T-helper 1 cell treated with Interleukin-12 subunit alpha and Interleukin-12 subunit beta and Interleukin-4 antibody, amounts not matched to agents 30 ng/mL and 1 ng/mL, for 36 hours (primary cell): ENCODE measurements at regions not wholly inside any gene's neighbourhood (a gene's known extent, or its start where the extent isn't known, plus 50 kb on each side); places are given as distances from the start of the nearest gene placed in this dataset.

ENCODE experiments used
- intact Hi-C: fragments of 100-400 bp; cut with micrococcal nuclease; formaldehyde crosslinking; loops from one replicate; pipeline ENCODE4 v1.15.1; 2024

DNA sequence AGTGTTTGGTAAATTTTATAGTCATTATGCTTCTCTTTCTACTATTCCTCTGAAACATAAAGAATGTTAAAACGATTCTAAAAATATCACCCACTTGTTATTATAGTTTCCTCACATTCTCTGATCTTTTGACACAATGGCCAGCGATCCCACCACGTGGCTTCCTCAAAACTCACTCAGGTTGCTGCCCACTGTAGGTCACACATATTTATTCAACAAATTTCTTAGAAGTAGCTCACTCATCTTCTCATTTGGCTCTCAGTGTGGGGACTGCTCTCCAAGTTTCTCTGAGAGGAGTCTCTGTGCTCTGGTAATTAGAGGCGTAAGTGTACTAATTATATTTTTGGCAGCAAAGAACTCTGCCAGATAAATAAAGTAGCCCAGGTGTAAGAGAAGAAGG is 465.4 kb downstream of the CDH11 start:
- intact Hi-C loops, result no loop called here

DNA sequence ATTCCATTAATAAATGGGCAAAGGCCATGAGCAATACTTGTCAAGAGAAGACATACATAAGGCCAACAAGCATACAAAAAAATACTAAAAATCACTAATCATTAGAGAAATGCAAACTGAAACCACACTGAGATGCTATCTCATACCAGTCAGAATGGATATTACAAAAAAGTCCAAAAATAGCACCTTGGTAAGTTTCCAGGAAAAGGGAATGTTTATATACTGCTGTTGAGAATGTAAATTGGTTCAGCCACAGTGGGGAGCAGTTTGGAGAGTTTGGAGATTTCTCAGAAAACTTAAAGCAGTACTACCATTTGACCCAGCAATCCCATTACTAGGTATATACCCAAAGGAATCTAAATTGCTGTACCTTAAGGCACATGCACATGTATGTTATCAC is 467.7 kb downstream of the CDH11 start:
- intact Hi-C loops, result no loop called here

DNA sequence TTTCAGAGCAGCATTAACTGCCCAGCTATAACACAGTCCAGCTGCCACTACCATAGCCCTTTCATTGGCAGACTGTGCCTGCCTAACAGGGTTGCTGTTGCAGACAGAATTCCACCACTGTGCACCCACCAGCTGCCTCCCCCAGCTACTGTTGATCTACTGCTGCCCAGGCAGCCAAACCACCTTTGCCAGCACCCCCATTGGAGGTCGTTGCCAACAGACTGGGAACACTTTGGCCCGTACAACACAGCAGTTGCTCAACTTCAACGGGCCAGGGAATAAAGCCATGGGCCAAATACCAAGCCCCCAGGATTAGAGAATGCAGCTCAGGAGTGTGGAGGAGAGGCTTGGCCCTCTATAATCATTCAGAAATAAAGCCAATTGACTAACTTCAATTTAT is 473.6 kb downstream of the CDH11 start:
- intact Hi-C loops, result no loop called here

DNA sequence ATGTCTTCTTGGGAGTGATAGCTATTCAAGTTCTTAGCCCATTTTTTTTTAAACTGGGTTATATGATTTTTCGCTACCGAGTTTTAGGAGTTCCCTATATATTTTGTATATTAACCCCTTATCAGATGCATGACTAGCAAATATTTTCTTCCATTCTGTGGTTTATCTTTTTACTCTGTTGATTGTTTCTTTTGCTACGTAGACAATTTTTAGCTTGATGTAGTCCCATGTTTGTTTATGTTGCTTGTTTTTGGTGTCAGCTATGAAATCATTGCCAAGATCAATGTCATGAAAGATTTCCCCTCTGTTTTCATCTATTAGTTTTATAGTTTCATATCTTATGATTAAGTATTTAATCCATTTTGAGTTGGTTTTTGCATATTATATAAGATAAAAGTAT is 480.5 kb downstream of the CDH11 start:
- intact Hi-C loops, result no loop called here

DNA sequence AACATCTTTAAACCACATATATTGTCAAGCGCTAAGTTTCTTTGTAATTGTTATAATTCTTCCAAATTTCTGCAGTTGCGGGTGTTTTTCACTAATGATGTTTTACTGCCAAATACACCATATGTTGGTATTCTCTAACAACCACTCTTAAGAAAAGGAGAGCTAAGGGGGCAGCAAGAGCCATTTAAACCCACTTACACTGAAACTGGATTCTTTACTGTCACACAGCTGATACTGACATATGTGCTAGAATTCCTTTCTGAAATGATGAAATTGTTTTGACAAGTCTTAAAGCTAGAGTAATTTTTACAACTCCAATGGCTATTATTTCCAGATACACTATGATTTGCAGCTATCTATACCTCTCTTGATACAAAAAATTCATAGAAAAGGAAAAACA is 483.1 kb downstream of the CDH11 start:
- intact Hi-C loops, result no loop called here

DNA sequence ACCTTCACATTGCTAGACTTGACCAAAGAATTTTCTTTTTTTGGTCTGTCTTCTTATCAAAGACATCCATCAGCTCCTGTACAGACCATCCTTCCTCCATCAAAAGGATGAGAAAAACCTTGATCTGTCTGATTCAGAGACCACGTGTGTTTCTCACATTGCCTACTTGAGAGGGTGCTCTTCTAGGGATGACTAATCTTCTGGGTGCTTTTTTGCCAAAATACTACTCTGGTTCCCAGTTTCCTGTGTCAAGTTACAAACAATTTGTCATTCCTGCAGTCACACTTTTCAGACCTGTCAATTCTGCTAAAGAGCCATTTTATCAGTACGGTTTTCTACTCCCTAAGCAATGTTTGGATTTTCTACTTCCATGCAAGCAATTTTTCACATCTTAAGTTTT is 492.2 kb downstream of the CDH11 start:
- intact Hi-C loops, result no loop called here

DNA sequence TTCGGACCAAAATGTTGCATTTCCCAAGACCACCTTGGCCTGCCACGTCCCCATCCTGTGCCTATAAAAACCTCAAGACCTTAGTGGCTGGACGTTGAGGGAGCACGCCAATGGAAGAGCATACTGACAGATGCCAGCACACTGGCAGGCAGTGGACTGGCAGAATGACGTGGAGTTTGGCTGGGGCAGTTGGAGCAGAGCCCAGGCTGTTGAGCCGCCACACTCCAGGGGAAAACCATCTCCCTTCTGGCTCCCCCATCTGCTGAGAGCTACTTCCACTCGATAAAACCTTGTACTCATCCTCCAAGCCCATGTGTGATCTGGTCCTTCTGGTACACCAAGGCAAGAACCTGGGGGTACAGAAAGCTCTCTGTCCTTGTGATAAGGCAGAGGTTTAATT is 494.1 kb downstream of the CDH11 start:
- intact Hi-C loops, result no loop called here

DNA sequence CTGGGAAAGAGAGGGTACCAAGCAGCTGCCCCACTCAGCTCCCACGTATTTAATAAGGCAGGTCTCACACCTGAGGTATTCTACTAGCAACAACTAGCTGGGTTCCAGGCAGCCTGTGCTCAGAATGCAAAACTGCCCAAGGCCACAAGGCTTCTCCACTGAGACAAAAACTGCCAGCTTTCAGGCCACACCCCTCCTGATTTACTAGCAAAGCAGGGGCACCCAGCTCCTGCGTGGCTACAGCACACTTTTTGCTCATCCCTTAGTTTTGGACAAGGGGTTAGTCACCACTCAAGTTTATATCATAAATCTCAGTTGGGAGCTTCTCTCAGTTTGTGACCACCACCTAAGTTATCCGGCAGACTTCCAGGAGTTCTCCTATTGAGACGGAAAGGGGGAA is 494.6 kb downstream of the CDH11 start:
- intact Hi-C loops, result no loop called here

DNA sequence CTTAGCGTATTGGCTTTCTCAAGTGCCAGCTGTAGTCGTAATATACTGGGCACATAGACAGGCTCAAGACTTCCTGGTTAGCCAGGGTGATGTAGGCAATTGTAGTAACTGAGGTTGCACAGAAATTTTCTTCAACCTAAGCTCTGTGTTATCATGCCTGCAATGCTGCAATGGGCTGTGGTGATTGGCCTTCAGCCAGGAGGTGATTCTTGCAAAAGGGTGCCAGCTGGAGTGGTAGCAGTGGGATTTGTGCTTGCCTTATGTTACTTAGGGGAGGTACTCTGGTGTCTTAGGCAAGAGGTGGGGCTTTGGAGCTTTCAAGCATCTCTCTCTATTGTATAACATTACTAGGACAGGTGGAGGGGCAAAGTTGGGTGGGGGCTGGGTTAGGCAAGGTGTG is 495.1 kb downstream of the CDH11 start:
- intact Hi-C loops, result no loop called here

DNA sequence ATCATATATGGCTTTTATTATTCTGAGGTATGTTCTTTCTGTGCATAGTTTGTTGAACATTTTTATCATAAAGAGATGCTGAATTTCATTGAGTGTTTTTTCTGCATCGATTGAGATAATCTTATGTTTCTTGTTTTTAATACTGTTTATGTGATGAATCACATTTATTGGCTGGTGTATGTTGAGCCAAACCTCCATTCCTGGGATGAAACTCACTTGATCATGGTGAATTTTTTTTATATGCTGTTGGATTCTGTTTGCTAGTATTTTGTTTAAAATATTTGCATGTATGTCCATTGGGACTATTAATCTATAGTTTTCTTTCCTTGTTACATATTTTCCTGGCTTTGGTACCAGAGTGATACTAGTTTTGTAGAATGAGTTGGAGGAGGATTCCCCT is 500.2 kb downstream of the CDH11 start:
- intact Hi-C loops, result no loop called here

DNA sequence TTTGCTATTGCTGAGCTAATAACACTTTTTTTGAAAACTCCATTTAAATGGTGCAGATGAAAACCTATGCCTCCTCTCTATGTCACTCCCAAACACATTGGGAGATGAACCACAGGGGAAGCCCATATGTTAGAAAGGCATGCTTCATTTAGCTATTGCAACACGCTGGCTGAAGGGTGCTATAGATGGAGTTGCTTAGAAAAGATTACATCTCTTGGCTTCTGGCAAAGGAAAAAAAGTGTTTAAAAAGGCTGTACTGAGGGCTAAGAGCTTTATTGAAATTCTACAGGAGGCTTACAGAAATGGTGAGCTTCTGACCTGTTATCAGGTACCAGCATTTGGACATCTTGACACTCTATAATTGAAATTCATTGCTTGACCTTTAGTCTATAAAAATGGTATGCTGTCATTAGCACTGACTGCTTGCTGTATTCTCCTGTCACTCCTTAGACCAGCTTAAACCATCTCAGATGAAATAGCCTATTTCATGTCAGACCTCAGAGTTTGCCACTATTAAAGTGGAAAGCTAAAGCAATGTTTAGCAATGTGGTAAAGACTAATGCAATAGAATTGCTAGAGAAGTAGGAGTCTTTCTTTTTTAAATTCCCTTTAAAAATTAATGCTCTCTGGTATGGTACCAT is 503.9 kb downstream of the CDH11 start:
- intact Hi-C loops, result no loop called here

DNA sequence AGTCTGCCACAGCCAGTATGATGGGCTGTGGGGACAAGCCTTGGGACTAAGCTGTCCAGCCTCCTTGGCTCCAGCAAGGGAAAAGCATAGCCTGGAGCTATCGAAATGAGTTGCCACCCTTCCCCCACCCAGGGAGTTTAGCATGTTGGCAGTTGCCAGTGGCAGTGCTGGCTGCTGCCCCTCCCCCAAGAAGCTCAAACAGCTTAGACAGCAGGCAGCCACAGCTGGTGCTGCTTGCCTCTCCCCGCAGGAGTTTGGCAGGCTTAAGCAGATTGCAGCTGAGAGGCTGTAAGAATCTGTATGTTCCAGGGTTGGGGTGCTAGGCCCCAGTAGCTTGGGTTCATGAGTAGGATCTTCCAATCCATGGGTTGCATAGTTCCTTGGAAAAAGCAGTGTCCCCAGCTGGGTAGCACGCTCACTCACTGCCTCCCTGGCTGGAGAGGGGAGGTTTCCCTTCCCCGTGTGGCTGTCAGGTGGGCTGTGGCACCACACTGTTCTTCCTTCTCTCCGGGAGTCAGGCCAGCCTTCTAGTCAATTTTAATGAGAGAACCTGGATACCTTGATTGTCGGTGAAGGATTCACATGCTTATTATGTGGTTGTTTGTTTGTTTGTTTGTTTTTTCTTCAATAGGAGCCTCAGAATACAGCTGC is 506.1 kb downstream of the CDH11 start:
- intact Hi-C loops, result no loop called here

DNA sequence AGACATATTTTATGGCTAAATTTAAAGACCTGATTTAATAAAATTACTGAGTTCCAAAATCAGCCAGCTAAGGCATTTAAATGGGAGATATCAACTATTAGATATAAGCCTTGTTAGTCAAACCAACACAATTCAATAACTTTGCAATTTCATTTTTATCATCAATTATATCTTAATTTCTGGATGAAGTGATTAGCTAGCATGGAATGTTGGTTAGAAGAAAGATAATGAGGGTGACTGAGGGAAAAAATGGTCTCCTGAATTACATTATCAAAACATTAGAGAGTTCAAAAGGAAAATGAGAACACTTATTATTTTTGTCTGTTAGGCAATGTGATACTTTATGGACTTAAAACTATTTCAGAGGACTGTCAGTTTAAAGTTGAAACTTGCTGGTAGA is 525.7 kb downstream of the CDH11 start:
- intact Hi-C loops, result no loop called here

DNA sequence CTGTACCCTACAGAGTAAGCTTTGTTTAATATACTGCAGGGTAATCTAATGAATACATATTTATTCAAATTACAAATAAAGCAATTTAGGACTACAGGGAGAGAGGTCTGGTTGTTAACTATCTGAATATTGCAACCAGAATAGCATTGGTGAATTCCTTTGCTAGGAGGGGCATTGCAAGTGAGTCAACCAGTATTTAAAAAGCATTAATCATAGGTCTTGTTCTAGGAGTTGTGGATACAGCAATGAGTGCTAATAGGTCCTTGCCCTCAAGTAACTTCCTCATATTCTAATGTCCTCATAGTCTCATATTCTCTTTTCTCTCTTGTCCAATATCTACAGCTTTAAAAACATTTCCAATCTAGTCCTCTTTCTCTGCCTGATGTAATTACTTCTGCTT is 531.4 kb downstream of the CDH11 start:
- intact Hi-C loops, result no loop called here

DNA sequence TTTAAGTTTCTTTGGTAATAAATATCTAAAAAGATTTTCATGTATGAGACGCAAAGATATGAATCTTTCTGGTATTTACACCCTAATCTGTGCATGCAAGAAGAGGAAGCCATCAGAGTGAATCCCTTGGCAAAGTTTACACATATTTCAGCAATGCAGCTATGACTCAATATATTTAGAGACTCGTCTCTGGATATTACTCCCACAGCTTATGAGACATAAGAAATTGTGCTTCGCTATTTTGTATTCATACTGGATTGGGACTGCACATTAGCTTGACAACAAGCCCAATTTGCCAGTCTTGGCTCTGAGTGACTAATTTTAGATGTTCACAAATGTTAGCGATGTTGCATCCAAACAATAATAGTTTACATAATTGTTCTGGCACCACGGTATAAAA is 532.0 kb downstream of the CDH11 start:
- intact Hi-C loops, result no loop called here

DNA sequence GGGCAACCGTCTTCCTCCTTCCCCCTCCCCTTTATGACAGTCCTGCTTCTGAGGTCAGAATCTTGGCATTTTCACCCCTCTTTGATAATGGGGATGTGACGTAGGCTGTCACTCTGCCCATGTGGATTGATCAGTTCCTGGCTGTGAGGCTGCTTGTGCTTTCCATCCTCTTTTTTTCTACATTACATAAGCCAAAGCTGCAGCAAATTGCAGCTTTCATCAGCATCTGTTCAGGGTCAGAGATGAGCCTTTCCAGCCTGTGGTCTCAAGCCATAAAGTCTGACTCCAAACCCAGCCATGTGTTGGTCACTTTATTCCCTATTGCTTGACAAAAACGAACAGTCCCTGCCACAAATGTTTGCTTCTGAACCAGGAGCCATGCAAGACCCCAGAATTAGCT is 535.1 kb downstream of the CDH11 start:
- intact Hi-C loops, result no loop called here

DNA sequence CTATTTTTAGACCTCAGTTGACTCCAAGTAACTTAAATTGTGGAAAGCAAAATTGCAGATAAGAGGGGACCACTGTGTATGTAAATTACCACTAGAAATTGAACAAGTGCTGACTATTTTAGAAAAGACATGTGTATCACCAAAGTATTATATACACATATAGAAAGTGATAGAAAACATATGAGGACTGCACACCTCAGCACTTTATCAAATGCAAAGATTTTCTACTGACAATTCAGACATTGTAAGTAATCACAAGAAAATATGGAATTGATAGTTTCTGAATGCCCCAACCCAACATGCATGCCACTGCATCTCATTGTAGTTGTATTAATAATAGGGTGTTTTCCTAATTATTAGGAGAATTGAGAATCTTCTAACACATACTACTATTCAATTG is 536.5 kb downstream of the CDH11 start:
- intact Hi-C loops, result no loop called here

DNA sequence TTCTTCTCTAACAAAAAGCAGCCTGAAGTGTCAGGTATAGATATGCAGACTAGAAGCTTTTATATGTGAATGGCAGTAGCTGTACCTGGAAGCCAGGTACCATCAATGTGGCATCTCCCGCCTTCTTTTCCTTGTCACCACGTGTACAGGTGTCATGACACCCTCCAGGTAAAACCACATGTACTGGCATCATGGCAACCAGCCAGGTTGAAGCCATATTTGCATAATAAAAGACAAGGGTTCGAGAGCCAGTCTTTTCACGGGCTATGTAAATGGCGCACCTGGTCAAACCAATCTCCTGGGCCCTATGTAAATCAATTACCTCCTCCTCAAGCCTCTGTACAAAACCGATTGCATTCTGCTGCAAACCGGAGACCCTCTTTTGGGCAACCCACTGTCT is 541.3 kb downstream of the CDH11 start:
- intact Hi-C loops, result no loop called here

DNA sequence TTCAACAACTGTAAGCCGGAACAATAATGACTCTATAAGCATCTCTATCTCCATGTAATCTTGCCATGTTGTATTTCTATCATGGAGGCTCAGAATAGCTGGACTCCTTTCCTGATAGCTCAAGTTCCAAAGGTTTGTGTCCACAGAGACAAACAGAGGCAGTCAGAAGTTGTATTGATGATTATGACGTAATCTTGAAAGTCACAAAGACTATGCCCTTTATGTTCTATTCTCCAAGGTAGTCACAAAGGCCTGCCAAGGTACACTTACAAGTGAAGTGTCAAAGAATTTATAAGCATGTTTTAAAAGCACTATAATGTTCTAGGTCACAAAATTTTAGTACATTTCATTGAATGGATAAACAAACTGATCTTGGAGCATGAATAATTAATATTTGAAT is 542.2 kb downstream of the CDH11 start:
- intact Hi-C loops, result no loop called here

DNA sequence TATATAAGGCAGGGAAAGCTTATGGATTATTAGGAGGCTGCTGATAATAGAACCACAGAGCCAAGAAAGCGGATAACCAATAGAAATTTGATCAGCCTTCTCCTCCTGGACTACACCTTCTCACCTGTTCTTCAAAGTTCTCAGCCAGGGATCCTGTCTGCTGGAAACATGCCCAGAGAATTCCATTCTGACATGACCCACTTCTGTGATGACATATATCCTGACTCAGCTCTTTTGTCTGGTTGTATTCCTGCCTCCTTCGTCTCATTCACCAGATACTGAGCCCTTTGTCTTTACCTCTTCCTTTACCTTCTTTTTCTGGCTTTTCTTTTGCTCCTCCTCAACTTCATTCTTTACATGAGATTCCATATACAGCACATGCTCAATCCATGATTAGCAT is 576.1 kb downstream of the CDH11 start:
- intact Hi-C loops, result no loop called here

DNA sequence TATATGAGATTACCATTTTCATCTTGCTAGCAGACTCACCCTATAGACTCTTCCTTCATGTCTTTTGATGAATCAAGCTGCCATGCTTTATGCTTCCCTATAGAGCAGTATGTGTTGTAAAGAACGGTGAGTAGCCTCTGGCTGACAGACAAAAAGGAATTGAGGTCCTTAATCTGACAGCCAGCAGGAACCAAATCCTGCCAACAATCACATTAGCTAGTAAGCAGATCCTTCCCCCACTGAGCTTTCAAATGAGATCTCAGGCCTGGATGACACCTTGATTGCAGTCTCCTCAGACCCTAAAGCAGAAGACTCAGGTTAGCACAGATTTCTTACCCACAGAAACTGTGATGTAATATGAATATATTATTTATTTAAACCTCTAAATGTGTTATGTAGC is 577.0 kb downstream of the CDH11 start:
- intact Hi-C loops, result no loop called here

DNA sequence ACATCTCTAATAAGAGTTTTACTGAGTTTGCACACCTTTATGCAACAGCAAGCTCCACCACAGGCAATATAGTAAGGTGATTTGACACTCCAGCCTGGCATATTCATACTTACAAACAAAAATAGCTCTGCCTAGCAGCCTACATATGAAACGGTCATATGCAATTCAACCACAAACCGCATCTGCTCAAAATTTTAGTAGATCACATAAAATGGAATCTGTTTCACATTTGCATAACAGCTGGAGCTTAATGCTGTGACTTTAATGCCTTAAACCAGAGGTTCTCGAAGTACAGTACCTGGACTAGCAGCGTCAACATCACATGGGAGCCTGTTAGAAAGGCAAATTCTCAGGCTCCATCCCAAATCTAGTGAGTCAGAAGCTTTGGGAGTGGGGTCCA is 578.4 kb downstream of the CDH11 start:
- intact Hi-C loops, result no loop called here

DNA sequence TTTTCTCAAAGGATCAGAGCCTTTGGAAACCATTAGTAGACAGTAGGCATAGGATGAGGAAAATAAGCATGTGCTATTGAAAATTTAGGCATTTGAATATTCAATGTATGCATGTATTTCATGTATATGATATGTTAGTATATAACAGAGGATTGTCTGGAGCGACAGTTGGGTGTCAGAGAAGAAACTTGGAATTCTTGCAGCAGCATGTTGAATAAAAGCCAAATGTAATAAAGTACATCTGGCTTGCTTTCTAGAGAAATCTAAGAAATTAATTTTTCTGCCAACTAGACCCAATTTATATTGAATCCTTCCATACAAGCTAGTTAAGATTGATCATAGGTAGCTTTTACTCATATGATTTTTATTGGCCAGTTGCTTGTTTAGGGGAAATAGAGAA is 578.8 kb downstream of the CDH11 start:
- intact Hi-C loops, result no loop called here

DNA sequence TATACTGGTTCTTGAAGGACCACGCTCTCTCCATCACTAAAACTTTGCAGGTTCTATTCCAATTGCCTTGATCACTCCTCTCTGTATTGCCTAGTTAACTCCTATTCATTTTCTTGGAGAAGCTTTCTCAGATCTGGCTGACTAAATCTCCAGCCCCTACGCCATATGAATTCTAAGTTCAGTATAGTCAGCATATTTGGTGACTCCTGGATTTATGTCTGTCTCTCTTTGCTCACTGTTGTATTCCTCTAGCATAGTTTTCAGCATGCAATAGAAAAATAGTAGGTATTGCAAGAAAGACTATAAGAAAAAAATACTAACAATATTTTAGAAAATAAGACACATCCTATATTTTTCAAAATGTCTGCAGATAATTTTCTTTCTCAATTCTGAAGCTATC is 579.7 kb downstream of the CDH11 start:
- intact Hi-C loops, result no loop called here
